Femur (tissue), 1 donor: ENCODE measurements at regions not wholly inside any gene's neighbourhood (a gene's known extent, or its start where the extent isn't known, plus 50 kb on each side); places are given as distances from the start of the nearest gene placed in this dataset.
A peak's percentile ranks its signal among the peaks of the same experiment; 100 is the strongest.
"Not testable (repeated sequence)": the region's sequence is repeated elsewhere in the genome, so short reads cannot be mapped to it uniquely, and the experiment has no call there.

Experiments
- DNase-seq: peaks from one replicate; pipeline ENCODE4 v3.0.0-alpha.2; 2017

DNA sequence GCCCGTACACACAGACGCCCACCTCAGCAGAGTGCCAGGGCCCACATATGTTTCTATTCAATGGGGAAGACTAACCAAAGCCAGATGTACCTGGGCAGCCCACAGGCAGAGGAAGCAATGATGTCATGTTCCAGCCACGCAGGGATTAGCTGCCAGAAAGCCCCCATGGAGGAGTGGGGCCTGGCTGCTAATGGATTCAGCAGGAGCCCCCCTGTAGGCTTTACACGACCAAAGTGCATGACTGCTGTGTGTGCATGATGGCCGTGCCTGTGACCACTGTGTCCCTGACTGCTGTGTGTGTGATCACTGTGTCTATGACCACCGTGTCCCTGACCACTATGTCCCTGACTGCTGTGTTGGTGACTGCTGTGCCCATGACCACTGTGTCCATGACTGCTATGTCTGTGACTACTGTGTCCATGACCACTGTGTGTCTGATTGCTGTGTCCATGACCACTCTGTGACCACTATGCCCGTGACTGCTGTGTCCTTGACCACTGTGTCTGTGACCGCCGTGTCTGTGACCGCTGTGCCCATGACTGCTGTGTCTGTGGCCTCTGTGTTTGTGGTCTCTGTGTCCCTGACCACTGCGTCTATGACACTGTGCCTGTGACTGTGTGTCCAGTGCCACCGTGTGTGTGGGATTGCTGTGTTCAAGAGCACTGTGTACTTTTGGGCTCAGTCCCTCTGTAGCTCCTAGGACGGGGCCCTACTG, 409.3 kb downstream of the RPS24 start:
- DNase-seq: peak; percentile 62

DNA sequence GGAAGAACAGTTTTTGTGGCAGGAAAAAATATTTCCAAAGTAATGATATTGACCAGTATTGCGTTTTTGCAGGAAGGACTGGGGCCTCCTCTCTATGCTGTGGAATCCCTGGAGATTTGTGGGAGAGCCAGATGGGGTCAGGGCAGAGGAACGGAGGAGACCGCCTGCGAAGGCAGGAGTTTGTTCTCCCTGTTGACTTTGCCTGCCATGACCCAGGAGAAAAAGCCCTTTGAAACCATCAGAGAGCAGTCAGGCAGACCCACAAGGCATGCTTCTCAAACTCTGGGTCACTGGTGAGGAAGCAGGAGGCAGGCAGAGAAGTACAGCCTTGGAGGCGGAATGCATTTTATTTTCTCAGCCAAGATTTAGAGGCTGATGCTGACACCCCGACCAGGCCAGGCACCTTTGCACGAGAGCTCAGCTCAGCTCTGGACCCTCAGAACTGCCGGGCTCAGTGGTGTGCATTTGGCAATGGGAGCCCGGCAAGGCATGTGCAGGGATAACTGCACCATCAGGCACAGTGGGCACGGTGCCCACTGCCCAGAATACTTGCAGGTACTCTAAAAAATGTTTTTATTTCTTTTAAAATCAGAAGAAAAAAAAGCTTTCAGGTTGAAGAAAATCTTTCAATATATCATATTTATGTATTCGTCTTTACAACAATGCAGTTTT, 410.4 kb downstream of the RPS24 start:
- no peak for DNase-seq

DNA sequence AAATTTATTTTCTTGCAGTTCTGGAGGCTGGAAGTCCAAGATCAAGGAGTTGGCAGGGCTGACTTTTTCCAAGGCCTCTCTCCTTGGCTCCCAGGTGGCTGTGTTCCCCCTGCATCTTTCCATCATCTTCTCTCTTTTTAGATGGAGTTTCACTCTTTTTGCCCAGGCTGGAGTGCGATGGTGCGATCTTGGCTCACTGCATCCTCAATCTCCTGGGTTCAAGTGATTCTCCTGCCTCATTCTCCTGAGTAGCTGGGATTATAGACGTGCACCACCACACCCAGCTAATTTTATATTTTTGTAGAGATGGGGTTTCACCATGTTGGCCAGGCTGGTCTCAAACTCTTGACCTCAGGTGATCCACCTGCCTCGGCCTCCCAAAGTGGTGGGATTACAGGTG, 411.1 kb downstream of the RPS24 start:
- not testable (repeated sequence) for DNase-seq

DNA sequence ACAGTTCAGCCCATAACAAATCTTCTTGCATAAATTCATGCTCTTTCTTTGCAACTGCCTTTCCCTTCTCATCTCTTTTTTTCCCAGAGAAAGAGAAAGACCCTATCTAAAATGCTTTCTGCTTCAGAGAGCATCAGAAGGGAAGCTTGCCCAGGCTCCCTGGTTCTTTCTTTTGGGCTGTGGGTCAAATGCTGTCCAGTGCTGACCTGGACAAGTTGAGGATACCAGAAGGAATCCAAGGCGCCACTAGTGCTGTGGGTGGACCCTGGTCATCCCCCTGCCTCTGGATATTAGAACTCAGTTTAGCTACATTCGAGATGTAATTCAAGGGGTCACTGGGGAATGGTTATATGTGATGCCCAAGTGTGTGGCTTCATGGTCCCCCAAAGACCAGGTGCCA, 411.6 kb downstream of the RPS24 start:
- DNase-seq: no peak

DNA sequence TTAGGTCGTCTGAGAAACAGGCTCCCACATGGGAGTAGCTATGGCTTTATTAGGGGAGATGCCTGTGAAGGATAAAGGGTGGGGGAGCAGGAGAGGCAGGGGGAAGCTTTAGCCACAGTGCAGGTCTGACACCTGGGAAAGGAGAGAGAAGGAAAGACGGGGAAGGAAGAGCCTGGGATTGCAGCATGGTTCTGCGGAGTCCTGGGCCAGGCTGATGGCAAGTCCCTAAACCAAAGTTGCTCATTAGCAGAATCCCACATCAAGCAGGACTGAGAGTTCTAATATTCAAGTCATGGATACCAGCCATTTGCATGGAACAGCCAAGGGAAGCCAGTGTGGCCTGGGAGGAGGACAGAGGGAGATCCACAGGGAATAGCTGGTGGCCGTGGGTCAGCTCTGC, 414.8 kb downstream of the RPS24 start:
- no peak for DNase-seq

DNA sequence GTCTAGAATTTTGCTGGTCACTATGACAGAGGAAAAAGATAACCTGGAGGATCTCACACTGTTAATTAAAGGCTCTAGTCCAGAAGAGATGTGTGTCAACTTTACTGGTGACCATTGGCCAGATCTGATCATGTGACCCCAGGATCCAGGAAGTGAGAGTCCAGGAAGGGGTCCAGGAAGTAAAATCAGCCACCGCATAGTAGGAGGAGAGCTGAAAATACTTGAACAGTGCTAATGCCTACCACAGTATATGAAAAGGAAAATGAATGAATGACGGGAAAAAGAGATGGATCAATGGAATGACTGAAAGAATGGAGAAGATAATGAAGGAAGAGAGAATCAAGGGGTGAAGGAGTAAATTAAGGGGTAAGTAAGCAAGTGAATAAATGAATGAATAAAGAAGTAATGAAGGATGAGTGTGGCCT, 415.3 kb downstream of the RPS24 start:
- DNase-seq: no peak

DNA sequence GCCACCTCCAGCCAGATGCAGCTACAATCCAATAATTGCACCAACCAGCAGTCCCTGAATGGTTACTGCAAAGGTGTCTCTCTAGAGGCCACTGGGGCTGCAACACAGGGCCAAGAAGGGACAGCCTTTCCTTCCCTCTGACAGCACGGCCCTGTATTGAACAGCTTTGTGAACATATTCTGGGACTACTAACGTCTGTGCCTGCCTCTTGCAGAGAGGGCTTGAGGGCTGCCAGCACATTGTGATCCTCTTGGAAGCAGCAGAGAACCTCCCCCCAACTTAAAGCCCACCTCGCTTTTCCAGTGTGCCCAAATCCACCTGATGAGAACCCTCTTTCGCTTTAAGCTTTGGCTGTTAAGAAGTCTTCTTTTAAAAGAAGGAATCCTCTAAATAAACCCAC, 415.9 kb downstream of the RPS24 start:
- DNase-seq: no peak

DNA sequence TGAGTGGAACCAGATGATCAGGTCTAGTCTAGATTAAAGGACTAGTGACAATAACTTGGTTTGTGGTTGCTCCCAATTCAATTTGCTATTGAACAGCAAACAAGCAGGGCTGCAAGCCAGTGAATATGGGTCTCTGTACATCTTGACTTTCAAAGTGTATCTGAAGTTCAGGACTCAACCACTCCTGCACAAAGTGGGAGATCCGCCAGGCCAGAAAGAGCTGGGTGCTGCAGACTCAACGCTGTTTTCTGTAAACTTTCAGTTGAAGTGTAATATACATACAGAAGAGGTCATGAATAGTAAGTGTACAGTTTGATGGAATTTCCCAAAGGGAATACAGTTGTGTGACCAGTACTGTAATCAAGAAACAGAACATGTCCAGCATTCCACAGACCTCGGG, 416.6 kb downstream of the RPS24 start:
- peak; percentile 7 for DNase-seq

DNA sequence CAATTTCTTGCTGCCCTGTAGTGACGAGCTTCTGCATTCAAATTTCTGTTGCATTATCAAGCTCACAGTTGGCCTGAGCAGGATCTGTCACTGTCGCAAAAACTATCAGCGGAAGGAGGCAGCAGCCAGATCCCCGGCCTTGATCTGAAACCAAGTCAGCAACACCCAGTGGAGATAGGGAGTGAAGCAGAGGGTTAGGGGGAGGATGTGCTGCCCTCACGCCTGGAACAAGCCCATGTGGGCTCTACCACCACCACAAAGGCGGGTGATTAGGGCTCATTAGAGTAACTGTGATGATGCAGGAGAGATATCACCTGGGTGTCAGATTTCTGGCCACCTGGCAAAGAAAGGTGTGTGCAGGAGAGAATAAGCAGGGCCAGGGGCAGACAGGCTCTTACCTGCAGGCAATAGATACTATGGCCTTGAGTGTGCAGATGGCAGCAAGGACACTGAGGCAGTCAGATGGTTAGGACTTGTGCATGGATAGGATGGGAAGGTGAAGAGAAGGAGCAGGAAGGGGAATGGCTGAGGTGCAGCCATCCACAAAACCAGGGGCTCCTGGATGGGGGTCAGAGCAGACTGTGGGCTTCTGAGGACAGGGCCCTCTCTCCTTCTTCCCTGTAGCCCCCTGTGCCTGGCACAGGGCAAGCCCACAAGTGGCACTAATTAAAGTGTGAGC, 417.3 kb downstream of the RPS24 start:
- no peak for DNase-seq

DNA sequence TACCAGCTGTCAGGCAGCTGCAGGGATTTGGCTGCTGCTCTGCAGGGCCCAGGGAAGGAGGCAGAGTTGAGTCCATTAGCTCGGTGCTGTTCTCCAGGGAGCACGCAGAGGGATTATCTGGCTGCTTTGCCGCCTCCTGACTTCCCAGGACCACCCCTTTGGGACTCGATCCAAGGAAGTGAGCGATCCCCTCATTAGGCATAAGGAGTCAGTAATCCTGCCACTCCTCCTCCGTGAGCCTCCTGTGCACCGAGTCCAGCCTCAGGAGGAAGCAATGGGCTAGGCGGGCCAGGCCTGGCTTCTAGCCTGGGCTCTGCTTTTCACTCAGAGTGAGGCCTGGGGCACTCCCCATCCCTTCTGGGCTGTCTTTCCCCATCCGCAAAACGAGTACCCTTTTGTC, 417.9 kb downstream of the RPS24 start:
- DNase-seq: no peak

DNA sequence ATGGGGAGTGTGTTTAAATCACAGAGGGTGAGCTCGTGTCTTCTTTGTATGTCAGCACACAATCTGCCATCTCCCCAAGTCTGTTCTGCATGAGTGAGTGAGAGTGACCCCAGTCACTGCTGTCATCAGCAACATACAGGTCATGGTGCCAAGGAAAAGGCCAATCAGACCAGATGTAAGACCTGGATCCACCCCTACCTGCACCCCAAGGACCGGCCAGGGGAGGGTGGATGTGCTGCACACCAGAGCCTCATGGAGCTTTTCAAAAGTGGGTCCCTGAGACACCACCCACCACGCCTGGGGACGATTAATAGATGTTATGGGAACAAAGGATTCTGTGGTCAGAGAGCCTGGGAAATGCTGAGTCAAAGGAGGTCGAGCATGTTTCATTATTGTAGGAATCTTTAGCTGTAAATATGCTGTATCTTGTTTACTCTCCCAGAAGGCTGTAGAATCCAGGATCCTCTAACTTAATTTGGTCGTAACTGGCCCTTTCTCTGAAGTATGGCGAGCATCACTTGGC, 420.5 kb downstream of the RPS24 start:
- no peak for DNase-seq

DNA sequence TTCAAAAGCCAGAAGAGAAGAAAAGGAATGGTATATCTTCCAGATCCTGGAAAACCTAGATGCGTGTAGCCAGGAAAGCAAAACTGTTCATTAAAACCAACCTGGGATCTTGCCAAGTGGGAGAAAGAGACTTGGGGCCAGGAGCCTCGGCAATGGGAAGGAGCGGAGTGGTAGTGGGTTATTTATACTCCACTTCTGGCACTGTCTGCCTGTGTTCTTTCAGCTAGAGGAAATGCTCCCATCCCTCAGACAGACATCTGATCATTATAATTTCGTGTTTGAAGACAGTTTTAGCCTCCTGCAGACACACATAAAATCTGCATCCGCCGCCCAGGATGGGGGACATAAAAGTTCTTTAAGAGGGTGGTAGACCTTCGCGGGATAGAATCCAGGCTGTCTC, 421.6 kb downstream of the RPS24 start:
- DNase-seq: no peak

DNA sequence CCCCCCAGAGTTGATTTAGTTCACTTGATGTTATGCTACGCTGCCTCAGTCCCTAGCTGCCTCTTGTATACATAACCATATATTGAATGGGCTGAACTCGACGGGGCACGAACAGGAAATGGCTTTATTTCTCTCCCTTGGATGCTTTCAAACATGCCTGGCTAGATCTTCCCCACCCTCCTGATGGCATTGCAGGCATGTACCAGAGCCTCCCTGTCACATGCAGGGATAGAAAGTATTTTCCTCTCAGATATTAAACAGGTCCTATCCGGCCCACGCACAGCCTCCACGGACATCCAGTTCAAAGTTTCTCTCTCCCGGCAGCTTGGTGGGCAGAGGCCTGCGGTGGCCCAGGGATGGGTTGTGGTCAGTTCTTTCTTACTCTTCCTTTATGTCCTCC, 422.1 kb downstream of the RPS24 start:
- DNase-seq: no peak

DNA sequence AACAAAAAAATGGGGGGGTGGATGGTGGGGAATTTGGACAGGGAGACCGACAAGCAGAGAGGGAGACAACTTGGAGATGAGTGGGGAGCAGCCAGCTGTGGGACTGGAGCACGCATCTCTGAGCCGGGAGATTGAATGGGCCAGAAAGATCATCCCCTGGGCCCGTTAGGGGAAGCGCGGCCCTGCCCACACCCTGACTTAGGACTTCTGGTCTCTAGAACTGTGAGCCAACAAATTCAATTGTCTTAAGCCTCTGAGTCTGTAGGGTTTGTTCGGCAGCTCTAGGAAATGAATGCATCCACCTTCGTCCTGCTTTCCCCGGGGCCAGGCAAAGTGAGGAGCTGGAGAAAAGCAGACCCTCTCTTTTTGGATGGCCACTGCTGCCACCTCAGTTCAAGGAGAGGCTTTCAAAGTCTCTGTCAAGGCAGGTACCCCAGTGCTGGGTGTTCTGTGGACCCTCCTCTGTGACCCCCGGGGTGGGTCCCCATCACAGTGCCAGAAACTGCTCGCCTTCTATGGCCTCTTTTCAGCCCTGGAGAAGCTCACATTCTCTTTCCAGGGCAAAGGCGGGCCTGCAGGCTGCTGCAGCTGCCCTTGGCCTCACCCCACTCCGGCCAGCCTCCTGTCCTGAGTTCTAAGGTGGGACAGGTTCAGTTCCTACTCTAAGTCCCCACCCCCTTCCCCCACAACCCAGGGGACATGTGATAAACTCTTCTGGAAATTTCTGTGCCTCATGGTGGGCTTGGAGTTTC, 423.2 kb downstream of the RPS24 start:
- no peak for DNase-seq

DNA sequence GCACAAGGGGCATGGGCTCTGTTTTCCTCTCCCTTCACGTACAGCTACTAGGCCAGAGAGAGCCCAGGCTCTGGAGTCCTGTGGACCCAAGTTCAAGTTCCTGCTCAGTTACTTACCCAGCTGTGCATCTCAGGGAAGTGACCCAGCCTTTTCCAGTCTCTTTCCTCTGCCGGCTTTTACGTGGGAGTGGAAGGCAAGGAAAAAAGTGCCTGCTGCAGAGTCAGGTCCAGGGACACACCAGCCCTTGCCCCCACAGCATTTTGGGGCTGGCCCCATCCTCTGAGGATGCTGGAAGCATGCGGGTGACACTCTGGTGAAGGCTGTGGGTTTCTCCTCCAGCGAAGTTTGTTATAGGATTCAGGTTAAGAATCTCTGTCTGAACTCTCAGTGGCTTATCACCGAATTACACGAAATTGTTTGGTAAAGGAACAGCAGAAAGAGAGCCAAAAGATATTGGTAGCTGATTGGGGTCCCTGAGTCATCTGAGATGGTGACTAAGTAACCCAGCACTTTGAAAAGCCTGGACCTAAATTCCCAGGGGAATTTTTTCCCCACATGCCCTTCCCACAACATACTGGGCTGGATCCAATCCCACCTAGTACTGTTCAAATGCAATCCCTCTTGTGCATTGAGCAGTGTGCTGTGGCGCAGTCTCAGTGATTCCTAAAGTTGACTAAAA, 424.3 kb downstream of the RPS24 start:
- DNase-seq: peak; percentile 3

DNA sequence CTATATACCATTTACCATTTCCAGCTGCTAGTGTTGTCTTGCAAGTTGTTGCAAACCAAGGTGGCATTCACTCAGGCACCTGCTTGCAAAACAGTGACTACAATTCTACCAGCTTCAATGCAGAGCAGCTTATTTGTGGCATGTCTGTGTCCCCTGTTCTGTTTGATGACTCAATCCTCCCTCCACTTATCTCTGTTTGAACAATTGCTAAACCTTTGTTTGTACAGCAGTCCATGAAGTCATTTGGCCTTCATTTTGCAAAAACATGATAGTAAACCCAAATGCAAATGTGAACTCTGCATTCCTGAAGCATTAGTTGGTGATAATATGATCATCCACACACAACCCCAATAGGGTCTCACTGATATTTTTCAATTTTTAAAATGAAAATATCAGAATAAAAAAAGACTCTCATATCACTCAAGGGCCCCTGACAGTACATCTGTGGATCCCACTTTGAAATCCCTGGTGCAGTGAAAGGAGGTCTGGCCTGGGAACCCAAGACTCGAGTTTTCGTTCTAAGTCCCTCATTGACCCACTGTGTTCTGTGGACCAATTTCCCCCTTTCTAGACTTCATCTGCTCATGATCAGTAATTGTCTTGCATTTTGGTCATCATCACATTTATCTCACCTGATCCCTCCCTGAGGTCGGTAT, 425.4 kb downstream of the RPS24 start:
- peak; percentile 2 for DNase-seq

DNA sequence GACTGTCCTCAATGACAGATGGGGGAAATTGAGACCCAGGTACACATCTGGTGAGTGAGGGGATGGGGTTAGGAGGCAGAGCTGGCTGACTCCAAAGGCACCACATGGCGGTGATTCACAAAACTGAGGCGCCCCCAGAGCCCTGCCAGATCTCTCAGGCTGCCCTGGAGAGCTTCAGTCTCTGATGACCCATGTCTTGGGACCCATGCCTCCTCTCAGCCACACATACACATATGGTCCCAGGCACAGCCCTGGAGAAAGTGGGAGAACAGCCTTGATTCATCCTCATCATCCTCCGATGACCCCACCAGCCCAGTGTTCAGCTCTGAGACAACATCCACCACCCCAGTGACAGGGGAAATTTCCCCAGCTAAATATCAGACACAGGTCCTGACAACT, 426.0 kb downstream of the RPS24 start:
- no peak for DNase-seq

DNA sequence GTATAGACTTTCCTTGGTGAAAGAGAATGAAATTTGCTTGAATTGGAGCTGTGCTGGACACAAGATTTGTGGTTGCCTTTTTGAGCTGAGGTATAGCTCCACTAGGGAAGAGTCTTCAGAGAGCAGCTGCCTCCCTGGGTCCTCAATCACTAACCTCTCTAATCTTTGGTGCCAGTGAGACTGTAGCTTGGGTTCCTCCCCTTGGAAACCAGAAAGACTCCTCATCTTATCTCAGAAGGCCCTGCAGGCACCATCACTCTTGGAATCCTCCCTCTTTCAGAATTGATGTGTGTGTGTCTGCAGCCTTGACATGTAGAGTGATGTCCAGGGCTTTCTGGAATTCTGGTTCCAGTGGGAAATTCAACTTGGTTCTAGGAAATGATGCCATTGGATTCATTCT, 426.5 kb downstream of the RPS24 start:
- no peak for DNase-seq

DNA sequence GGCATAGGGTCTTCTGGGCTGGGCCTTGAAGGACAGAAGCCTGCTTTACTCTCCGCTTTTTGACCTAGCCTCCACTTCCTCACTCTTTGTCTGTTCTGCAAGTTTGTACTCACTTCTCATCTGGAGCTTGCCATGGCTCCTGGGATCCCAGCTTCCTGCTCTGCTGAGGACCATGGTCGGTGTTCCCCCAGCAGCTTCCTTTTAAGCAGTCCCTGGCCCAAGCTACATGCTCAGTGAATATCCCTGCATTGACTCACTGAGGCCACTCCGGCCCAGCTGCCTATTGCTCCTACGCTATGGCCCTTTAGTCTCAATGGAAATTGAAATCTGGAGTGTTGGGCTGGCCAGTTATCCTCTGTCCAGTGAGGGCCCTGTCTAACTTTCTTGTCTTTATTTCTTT, 427.7 kb downstream of the RPS24 start:
- DNase-seq: no peak

DNA sequence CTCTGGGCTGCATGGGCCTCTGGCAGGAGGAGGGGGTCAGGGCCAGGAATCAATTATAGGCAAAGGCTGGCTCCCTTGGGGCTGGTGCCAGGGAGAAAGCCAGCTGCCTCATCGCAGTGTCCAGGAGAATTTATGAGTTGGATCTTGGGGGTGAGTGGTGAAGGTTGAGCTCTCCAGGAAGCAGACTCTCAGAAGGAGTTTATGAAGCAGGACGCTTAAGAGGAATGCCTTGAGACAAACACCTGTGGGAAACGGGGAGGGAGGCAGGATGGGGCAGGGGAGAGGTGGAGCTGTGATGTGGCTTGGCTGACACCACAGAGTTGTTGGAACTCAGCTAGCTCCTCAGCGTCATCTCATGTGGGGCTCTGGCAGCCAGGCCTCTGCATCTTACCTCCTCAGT, 428.5 kb downstream of the RPS24 start:
- DNase-seq: no peak

DNA sequence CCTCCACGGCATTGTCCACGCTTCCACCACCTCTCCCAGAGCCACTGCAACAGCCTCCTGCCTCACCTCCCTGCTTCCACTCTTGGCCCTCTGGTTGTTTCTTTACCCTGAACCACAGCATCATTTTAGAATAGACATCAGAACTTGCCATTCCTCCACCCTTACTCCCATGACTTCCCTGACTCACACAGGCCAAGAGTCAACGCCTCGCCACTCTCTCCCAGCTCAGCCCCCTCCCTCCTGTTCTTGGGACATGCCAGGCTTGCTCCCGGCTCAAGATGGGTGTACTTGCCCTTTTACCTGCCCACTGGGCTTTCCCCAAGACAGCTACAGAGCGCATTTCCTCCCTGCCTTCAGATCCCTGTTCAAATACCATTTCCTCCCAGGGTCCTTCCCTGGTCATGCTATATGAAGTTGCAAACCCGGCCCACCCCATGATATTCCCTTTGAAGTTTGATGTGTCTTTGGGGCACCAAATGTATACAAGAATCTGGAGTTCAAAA, 429.1 kb downstream of the RPS24 start:
- DNase-seq: no peak
